ENCODE measurements at regions not wholly inside any gene's neighbourhood (a gene's known extent, or its start where the extent isn't known, plus 50 kb on each side); places are given as distances from the start of the nearest gene placed in this dataset.
A peak's percentile ranks its signal among the peaks of the same experiment; 100 is the strongest.

DNA sequence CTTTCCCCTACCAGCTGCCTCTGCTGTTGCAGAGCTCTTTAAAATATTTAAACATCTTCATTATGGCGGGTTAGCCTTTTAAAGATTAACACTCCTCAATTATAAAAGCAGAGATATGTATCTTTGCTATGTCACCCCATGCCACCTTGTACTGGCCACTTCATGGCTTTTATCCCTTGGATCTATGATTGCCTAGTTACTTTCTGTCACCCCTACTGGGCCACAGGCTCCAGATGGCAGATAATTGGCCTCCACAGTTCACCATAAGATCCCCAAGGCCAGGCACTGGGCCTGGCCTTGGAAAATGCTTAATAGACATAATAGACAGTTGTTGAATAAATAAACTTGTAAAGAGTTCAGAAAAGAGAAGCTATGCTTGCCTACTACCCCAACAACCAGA is 142.0 kb upstream of the SHB start:
- TF ChIP-seq FOXA1 (IDR thresholded peaks at IDR 0.05), result no peak
- TF ChIP-seq YY1 (IDR thresholded peaks at IDR 0.05), result no peak
- TF ChIP-seq HNF4A (conservative IDR thresholded peaks at IDR 0.05), result no peak
- TF ChIP-seq, protein P1, sequence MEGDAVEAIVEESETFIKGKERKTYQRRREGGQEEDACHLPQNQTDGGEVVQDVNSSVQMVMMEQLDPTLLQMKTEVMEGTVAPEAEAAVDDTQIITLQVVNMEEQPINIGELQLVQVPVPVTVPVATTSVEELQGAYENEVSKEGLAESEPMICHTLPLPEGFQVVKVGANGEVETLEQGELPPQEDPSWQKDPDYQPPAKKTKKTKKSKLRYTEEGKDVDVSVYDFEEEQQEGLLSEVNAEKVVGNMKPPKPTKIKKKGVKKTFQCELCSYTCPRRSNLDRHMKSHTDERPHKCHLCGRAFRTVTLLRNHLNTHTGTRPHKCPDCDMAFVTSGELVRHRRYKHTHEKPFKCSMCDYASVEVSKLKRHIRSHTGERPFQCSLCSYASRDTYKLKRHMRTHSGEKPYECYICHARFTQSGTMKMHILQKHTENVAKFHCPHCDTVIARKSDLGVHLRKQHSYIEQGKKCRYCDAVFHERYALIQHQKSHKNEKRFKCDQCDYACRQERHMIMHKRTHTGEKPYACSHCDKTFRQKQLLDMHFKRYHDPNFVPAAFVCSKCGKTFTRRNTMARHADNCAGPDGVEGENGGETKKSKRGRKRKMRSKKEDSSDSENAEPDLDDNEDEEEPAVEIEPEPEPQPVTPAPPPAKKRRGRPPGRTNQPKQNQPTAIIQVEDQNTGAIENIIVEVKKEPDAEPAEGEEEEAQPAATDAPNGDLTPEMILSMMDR (IDR thresholded peaks at IDR 0.05; ENCODE audit: low read depth, low read length, missing input control), result no peak
- TF ChIP-seq, protein P2, sequence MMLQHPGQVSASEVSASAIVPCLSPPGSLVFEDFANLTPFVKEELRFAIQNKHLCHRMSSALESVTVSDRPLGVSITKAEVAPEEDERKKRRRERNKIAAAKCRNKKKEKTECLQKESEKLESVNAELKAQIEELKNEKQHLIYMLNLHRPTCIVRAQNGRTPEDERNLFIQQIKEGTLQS (IDR thresholded peaks at IDR 0.05), result no peak
- no peak for TF ChIP-seq FOXA2 (IDR thresholded peaks at IDR 0.05)
- no peak overlapping the region for H3K9ac ChIP-seq (ENCODE audit: low read depth in 1 of 2, low read length in 2 of 2)
- H3K9me3 ChIP-seq (ENCODE audit: control insufficient read depth in 4 of 4, low read length in 3 of 4), result peaks cover 0 to 6% (median 1%) of the 10 kb centered on the region in 4 donors
- DNase-seq (ENCODE audit: low spot score), result peak; percentile 21
- 93% methylated on average over 1 of the region's 1 CpG for WGBS
- no peaks in the 10 kb centered on the region for H3K4me1 ChIP-seq (ENCODE audit: control insufficient read depth in 4 of 4, insufficient read depth in 4 of 4, low read length in 3 of 4)
- peaks cover 0 to 2% (median 0%) of the 10 kb centered on the region in 4 donors for H3K27me3 ChIP-seq (ENCODE audit: control insufficient read depth in 4 of 4, insufficient read depth in 4 of 4, low read length in 3 of 4)
- no peak overlapping the region for H3K27ac ChIP-seq (ENCODE audit: low read depth in 1 of 2, low read length in 2 of 2)
- H3K4me3 ChIP-seq (ENCODE audit: low read depth in 1 of 3, low read length in 3 of 3), result no peak overlapping the region
- no peaks in the 10 kb centered on the region for H3K36me3 ChIP-seq (ENCODE audit: control insufficient read depth in 4 of 4, insufficient read depth in 3 of 4, low read depth in 1 of 4, low read length in 3 of 4)

DNA sequence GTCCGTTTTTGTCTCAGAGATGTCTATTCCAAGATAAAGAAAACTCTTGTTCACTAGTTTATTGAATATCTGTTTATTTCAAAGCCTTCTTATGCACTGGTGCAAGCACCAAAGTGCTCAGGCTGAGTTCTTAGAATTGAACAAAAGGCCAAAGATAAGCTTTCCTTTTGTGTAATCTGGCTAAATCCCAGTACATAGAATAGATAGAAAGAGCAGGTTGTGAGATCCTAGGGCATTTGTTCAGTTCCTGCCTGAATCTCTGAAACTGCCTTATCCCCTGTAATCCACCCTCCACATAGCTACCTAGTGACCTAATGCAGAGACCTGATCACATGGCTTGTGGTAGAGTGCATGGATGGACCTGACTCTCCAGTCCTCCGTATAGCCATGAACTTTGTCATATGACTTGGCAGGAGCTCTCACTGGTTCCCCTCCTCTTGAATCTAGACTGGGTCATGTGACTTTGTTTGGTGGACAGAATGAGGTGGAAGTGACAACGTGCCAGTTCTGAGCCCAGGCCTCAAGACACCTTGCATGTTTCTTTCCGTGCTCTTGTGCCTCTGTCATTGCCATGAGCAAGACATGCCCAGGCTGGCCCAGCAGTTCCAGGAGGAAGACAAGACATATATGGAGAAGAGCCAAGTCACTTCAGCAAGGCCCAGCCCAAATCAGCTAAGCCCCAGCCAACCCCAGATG is 139.3 kb upstream of the SHB start:
- H3K36me3 ChIP-seq (ENCODE audit: control insufficient read depth in 4 of 4, insufficient read depth in 3 of 4, low read depth in 1 of 4, low read length in 3 of 4), result no peaks in the 10 kb centered on the region
- no peaks in the 10 kb centered on the region for H3K27me3 ChIP-seq (ENCODE audit: control insufficient read depth in 4 of 4, insufficient read depth in 4 of 4, low read length in 3 of 4)
- no peaks in the 10 kb centered on the region for H3K4me1 ChIP-seq (ENCODE audit: control insufficient read depth in 4 of 4, insufficient read depth in 4 of 4, low read length in 3 of 4)
- WGBS, result 75% methylated on average over 4 of the region's 4 CpGs
- no peak overlapping the region for H3K27ac ChIP-seq (ENCODE audit: low read depth in 1 of 2, low read length in 2 of 2)
- no peak for TF ChIP-seq YY1 (IDR thresholded peaks at IDR 0.05)
- no peak for TF ChIP-seq HNF4G (IDR thresholded peaks at IDR 0.05)
- no peak for TF ChIP-seq HNF4A (conservative IDR thresholded peaks at IDR 0.05)
- no peak for TF ChIP-seq RXRA (IDR thresholded peaks at IDR 0.05)
- TF ChIP-seq, protein P1 (IDR thresholded peaks at IDR 0.05; ENCODE audit: low read depth, low read length, missing input control), result no peak
- no peak for TF ChIP-seq NR2F2 (IDR thresholded peaks at IDR 0.05)
- TF ChIP-seq FOXA2 (IDR thresholded peaks at IDR 0.05), result no peak
- no peak for TF ChIP-seq EGR1 (IDR thresholded peaks at IDR 0.05; ENCODE audit: low read depth in 2 of 2)
- no peak for TF ChIP-seq TAF1 (conservative IDR thresholded peaks at IDR 0.05)
- no peak for TF ChIP-seq FOXA1 (IDR thresholded peaks at IDR 0.05)
- TF ChIP-seq GABPA (IDR thresholded peaks at IDR 0.05 in 1 of 2, conservative IDR thresholded peaks at IDR 0.05 in 1 of 2), result no peak
- no peak for TF ChIP-seq RAD21 (IDR thresholded peaks at IDR 0.05)
- TF ChIP-seq, protein P2 (IDR thresholded peaks at IDR 0.05), result no peak
- TF ChIP-seq, protein P3, sequence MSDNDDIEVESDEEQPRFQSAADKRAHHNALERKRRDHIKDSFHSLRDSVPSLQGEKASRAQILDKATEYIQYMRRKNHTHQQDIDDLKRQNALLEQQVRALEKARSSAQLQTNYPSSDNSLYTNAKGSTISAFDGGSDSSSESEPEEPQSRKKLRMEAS (IDR thresholded peaks at IDR 0.05), result no peak
- TF ChIP-seq, protein P4, sequence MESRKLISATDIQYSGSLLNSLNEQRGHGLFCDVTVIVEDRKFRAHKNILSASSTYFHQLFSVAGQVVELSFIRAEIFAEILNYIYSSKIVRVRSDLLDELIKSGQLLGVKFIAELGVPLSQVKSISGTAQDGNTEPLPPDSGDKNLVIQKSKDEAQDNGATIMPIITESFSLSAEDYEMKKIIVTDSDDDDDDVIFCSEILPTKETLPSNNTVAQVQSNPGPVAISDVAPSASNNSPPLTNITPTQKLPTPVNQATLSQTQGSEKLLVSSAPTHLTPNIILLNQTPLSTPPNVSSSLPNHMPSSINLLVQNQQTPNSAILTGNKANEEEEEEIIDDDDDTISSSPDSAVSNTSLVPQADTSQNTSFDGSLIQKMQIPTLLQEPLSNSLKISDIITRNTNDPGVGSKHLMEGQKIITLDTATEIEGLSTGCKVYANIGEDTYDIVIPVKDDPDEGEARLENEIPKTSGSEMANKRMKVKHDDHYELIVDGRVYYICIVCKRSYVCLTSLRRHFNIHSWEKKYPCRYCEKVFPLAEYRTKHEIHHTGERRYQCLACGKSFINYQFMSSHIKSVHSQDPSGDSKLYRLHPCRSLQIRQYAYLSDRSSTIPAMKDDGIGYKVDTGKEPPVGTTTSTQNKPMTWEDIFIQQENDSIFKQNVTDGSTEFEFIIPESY (IDR thresholded peaks at IDR 0.05), result no peak
- TF ChIP-seq JUND (IDR thresholded peaks at IDR 0.05), result no peak
- TF ChIP-seq, protein P5, sequence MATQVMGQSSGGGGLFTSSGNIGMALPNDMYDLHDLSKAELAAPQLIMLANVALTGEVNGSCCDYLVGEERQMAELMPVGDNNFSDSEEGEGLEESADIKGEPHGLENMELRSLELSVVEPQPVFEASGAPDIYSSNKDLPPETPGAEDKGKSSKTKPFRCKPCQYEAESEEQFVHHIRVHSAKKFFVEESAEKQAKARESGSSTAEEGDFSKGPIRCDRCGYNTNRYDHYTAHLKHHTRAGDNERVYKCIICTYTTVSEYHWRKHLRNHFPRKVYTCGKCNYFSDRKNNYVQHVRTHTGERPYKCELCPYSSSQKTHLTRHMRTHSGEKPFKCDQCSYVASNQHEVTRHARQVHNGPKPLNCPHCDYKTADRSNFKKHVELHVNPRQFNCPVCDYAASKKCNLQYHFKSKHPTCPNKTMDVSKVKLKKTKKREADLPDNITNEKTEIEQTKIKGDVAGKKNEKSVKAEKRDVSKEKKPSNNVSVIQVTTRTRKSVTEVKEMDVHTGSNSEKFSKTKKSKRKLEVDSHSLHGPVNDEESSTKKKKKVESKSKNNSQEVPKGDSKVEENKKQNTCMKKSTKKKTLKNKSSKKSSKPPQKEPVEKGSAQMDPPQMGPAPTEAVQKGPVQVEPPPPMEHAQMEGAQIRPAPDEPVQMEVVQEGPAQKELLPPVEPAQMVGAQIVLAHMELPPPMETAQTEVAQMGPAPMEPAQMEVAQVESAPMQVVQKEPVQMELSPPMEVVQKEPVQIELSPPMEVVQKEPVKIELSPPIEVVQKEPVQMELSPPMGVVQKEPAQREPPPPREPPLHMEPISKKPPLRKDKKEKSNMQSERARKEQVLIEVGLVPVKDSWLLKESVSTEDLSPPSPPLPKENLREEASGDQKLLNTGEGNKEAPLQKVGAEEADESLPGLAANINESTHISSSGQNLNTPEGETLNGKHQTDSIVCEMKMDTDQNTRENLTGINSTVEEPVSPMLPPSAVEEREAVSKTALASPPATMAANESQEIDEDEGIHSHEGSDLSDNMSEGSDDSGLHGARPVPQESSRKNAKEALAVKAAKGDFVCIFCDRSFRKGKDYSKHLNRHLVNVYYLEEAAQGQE (IDR thresholded peaks at IDR 0.05), result no peak
- TF ChIP-seq SP1 (IDR thresholded peaks at IDR 0.05), result no peak
- H3K4me3 ChIP-seq (ENCODE audit: low read depth in 1 of 3, low read length in 3 of 3), result no peak overlapping the region
- no peak overlapping the region for H3K9ac ChIP-seq (ENCODE audit: low read depth in 1 of 2, low read length in 2 of 2)
- H3K9me3 ChIP-seq (ENCODE audit: control insufficient read depth in 4 of 4, low read length in 3 of 4), result peaks cover 0 to 6% (median 1%) of the 10 kb centered on the region in 4 donors
- DNase-seq (ENCODE audit: low spot score), result peak; percentile 13

Measured in liver (tissue), 8 donors.